ENCODE measurements at regions not wholly inside any gene's neighbourhood (a gene's known extent, or its start where the extent isn't known, plus 50 kb on each side); places are given as distances from the start of the nearest gene placed in this dataset.

DNA sequence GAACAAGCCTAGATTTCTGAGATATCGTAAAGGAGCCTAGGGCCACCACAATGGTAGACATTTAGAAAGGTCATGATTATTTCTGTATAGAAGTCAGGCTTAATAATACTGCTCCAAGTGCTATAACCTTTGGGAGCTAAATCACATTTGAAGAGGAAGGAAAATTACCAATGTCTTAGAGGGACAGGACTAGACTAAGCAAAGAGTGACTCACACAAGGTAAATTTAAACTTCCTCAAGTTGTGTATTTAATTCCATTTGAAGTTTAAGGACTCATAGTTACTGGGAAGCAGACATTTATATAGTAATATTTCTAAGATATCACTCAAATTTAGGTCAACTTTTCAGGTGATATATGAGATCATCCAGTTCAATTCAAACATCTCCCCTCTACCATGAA, 227.6 kb upstream of the MME start:
- TF ChIP-seq, protein P1, sequence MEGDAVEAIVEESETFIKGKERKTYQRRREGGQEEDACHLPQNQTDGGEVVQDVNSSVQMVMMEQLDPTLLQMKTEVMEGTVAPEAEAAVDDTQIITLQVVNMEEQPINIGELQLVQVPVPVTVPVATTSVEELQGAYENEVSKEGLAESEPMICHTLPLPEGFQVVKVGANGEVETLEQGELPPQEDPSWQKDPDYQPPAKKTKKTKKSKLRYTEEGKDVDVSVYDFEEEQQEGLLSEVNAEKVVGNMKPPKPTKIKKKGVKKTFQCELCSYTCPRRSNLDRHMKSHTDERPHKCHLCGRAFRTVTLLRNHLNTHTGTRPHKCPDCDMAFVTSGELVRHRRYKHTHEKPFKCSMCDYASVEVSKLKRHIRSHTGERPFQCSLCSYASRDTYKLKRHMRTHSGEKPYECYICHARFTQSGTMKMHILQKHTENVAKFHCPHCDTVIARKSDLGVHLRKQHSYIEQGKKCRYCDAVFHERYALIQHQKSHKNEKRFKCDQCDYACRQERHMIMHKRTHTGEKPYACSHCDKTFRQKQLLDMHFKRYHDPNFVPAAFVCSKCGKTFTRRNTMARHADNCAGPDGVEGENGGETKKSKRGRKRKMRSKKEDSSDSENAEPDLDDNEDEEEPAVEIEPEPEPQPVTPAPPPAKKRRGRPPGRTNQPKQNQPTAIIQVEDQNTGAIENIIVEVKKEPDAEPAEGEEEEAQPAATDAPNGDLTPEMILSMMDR (conservative IDR thresholded peaks at IDR 0.05), result no peak
- TF ChIP-seq EZH2 (IDR thresholded peaks at IDR 0.05; ENCODE audit: low read depth), result no peak

Data from PC-9 (cell line).